DND-41 (cell line): ENCODE measurements at regions not wholly inside any gene's neighbourhood (a gene's known extent, or its start where the extent isn't known, plus 50 kb on each side); places are given as distances from the start of the nearest gene placed in this dataset.
"Not testable (repeated sequence)": the region's sequence is repeated elsewhere in the genome, so short reads cannot be mapped to it uniquely, and the experiment has no call there.

Experiments
- EZH2 ChIP-seq: IDR thresholded peaks from 3 replicates; pipeline ENCODE4 v1.6.1; 2012; ENCODE audit warnings: borderline replicate concordance, low read depth, mild to moderate bottlenecking, moderate library complexity, low read length, inconsistent platforms; ENCODE audit not compliant: severe bottlenecking
- TF ChIP-seq, protein P1 (sequence below): IDR thresholded peaks from 2 replicates; pipeline ENCODE4 v1.5.1; 2012; ENCODE audit warnings: borderline replicate concordance, low read length, moderate library complexity, mild to moderate bottlenecking; ENCODE audit not compliant: poor library complexity, severe bottlenecking; ENCODE audit errors: extremely low read depth

DNA sequence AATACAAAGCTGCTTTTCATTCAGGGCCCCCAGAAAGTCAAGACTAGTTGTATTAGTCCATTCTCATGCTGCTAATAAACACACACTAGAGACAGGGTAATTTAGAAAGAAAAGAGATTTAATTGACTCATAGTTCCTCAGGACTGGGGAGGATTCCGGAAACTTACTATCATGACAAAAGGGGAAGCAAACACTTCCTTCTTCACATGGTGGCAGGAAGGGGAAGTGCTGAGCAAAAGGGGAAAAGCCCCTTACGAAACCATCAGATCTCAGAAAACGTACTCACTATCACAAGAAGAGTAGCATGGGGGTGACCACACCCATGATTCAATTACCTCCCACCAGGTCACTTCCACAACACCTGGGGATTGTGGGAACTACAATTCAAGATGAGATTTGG lies 373.8 kb upstream of the FRG1 start:
- TF ChIP-seq, protein P1, sequence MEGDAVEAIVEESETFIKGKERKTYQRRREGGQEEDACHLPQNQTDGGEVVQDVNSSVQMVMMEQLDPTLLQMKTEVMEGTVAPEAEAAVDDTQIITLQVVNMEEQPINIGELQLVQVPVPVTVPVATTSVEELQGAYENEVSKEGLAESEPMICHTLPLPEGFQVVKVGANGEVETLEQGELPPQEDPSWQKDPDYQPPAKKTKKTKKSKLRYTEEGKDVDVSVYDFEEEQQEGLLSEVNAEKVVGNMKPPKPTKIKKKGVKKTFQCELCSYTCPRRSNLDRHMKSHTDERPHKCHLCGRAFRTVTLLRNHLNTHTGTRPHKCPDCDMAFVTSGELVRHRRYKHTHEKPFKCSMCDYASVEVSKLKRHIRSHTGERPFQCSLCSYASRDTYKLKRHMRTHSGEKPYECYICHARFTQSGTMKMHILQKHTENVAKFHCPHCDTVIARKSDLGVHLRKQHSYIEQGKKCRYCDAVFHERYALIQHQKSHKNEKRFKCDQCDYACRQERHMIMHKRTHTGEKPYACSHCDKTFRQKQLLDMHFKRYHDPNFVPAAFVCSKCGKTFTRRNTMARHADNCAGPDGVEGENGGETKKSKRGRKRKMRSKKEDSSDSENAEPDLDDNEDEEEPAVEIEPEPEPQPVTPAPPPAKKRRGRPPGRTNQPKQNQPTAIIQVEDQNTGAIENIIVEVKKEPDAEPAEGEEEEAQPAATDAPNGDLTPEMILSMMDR = not testable (repeated sequence)
- TF ChIP-seq EZH2 = not testable (repeated sequence)
